ENCODE measurements at regions not wholly inside any gene's neighbourhood (a gene's known extent, or its start where the extent isn't known, plus 50 kb on each side); places are given as distances from the start of the nearest gene placed in this dataset.

DNA sequence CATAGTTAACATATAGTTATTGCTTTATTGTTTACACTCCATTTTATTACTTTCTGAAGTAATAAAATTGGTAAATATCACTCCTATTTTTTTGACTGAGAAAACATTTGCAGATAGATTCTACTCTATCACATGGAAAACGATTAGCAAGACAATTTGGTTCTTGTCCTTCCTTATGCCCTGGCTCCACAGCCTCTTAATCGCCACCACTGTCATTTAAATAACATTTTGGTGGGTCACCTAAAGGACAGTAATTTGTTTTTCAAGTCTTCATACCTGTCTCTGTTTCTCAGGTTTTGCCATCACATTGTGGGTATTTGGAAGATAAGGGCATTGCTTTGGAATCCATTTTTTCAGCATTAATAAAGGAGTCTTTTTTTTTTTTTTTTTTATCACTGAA is 521.5 kb upstream of the IRAK1BP1 start:
- TF ChIP-seq, protein P1, sequence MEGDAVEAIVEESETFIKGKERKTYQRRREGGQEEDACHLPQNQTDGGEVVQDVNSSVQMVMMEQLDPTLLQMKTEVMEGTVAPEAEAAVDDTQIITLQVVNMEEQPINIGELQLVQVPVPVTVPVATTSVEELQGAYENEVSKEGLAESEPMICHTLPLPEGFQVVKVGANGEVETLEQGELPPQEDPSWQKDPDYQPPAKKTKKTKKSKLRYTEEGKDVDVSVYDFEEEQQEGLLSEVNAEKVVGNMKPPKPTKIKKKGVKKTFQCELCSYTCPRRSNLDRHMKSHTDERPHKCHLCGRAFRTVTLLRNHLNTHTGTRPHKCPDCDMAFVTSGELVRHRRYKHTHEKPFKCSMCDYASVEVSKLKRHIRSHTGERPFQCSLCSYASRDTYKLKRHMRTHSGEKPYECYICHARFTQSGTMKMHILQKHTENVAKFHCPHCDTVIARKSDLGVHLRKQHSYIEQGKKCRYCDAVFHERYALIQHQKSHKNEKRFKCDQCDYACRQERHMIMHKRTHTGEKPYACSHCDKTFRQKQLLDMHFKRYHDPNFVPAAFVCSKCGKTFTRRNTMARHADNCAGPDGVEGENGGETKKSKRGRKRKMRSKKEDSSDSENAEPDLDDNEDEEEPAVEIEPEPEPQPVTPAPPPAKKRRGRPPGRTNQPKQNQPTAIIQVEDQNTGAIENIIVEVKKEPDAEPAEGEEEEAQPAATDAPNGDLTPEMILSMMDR (IDR thresholded peaks at IDR 0.05): no peak
- no peak for TF ChIP-seq EP300 (IDR thresholded peaks at IDR 0.05)
